Neural crest cell (in vitro differentiated cells): ENCODE measurements at regions not wholly inside any gene's neighbourhood (a gene's known extent, or its start where the extent isn't known, plus 50 kb on each side); places are given as distances from the start of the nearest gene placed in this dataset.
"Not testable (repeated sequence)": the region's sequence is repeated elsewhere in the genome, so short reads cannot be mapped to it uniquely, and the experiment has no call there.

Source experiments
- DNase-seq: peaks from one replicate; pipeline ENCODE4 v3.0.0; 2021; ENCODE audit warnings: low read depth, mixed read lengths, low spot score
- H3K27ac Mint-ChIP-seq: one replicate; pipeline ENCODE4 v1.8.0; 2021; ENCODE audit warnings: mild to moderate bottlenecking, mixed read lengths; ENCODE audit not compliant: unreplicated experiment
- H3K27me3 Mint-ChIP-seq: 2 replicates; pipeline ENCODE4 v1.8.0; 2021; ENCODE audit warnings: low read depth, mild to moderate bottlenecking, mixed read lengths
- H3K36me3 Mint-ChIP-seq: 2 replicates; pipeline ENCODE4 v1.8.0; 2021; ENCODE audit warnings: low read depth, mild to moderate bottlenecking, mixed read lengths
- H3K4me1 Mint-ChIP-seq: 2 replicates; pipeline ENCODE4 v1.8.0; 2021; ENCODE audit warnings: mixed read lengths
- H3K4me3 Mint-ChIP-seq: one replicate; pipeline ENCODE4 v1.8.0; 2021; ENCODE audit warnings: mild to moderate bottlenecking, mixed read lengths
- H3K9me3 Mint-ChIP-seq: 2 replicates; pipeline ENCODE4 v1.8.0; 2021; ENCODE audit warnings: mixed read lengths
- TF ChIP-seq, protein P1 (sequence below): fragments of 200-600 bp; sonication (generic); conservative IDR thresholded peaks from 2 replicates; pipeline ENCODE4 v1.5.0; 2021; ENCODE audit warnings: antibody characterized with exemption, mild to moderate bottlenecking

DNA sequence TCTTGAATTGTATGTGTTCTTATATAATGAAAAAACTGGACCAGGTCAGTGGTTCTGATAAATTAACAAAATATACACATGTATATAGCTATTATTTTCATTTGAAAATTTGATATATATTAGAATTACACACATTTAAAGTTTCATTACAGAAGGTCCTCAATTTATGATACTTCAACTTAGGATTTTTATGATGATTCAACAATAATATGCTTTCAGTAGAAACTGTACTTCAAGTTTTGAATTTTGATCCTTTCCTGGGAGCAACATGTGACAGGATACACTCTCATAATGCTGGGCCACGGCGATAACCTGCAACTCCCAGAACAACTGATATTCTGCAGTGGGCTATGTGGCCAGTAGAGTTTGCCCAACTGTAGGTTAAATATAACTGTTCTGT, 344.7 kb downstream of the TAF11L14 start:
- Mint-ChIP-seq H3K27ac (no peak overlapping the region), H3K4me3 (no peak overlapping the region), H3K4me1 (no peaks in the 10 kb centered on the region), H3K27me3 (no peaks in the 10 kb centered on the region), H3K36me3 (no peaks in the 10 kb centered on the region), H3K9me3 (no peaks in the 10 kb centered on the region)
- no peak for DNase-seq
- TF ChIP-seq, protein P1, sequence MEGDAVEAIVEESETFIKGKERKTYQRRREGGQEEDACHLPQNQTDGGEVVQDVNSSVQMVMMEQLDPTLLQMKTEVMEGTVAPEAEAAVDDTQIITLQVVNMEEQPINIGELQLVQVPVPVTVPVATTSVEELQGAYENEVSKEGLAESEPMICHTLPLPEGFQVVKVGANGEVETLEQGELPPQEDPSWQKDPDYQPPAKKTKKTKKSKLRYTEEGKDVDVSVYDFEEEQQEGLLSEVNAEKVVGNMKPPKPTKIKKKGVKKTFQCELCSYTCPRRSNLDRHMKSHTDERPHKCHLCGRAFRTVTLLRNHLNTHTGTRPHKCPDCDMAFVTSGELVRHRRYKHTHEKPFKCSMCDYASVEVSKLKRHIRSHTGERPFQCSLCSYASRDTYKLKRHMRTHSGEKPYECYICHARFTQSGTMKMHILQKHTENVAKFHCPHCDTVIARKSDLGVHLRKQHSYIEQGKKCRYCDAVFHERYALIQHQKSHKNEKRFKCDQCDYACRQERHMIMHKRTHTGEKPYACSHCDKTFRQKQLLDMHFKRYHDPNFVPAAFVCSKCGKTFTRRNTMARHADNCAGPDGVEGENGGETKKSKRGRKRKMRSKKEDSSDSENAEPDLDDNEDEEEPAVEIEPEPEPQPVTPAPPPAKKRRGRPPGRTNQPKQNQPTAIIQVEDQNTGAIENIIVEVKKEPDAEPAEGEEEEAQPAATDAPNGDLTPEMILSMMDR = no peak

DNA sequence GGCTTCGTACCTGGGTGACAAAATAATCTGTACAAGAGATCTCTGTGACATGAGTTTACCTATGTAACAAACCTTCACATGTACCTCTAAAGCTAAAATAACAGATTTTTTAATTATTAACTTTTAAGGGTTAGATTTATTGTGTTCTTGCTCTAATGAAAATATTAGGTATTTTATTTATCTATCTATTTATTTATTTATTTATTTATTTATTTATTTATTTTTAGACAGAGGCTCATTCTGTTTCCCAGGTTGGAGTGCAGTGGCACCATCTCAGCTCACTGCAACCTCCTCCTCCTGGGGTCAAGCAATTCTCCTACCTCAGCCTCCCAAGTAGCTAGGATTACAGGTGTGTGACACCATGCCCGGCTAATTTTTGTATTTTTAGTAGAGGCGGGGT, 348.4 kb downstream of the TAF11L14 start:
- not testable (repeated sequence) for H3K4me1 Mint-ChIP-seq, H3K27me3 Mint-ChIP-seq, H3K9me3 Mint-ChIP-seq, H3K4me3 Mint-ChIP-seq, H3K36me3 Mint-ChIP-seq, H3K27ac Mint-ChIP-seq, DNase-seq

- no peak overlapping the region for H3K27ac Mint-ChIP-seq
- no peaks in the 10 kb centered on the region for H3K36me3 Mint-ChIP-seq
- H3K27me3 Mint-ChIP-seq = no peaks in the 10 kb centered on the region
- TF ChIP-seq, protein P1 = no peak
- peaks cover 4% of the 10 kb centered on the region for H3K4me1 Mint-ChIP-seq
- H3K9me3 Mint-ChIP-seq = no peaks in the 10 kb centered on the region
- no peak overlapping the region for H3K4me3 Mint-ChIP-seq
- DNase-seq = no peak
Observed at GRCh38 chr5:17989036-17989435, 354.8 kb downstream of the TAF11L14 start.

- Mint-ChIP-seq H3K36me3 (no peaks in the 10 kb centered on the region), H3K27me3 (no peaks in the 10 kb centered on the region), H3K4me3 (no peak overlapping the region), H3K27ac (no peak overlapping the region), H3K9me3 (no peaks in the 10 kb centered on the region), H3K4me1 (peaks cover 4% of the 10 kb centered on the region)
- TF ChIP-seq, protein P1 = no peak
- DNase-seq = no peak
Observed at GRCh38 chr5:17989567-17990563, 355.6 kb downstream of the TAF11L14 start.

- Mint-ChIP-seq H3K9me3 (no peaks in the 10 kb centered on the region), H3K36me3 (no peaks in the 10 kb centered on the region), H3K27ac (no peak overlapping the region), H3K27me3 (no peaks in the 10 kb centered on the region), H3K4me3 (no peak overlapping the region), H3K4me1 (peaks cover 4% of the 10 kb centered on the region)
- TF ChIP-seq, protein P1 = no peak
- no peak for DNase-seq
Observed at GRCh38 chr5:17991775-17992174, 357.5 kb downstream of the TAF11L14 start.

DNA sequence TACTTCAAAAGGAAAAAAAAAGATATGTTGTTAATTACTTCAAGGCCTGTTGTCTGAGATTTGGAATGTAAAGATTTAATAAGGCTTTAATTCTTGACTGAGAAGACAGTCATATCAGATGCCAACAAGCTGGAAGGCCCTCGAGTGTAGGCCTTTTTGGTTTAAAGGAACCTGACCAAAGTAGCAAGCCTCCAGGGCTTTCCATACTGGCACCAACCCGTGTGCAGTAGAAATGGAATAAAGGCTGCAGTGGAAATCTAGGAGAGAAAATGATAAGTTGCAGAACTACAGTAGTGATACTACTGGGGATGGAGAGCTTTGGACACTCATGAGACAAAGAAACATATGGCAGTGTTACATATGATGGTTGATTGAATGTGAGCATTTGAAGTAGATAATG, 358.0 kb downstream of the TAF11L14 start:
- Mint-ChIP-seq H3K9me3 (no peaks in the 10 kb centered on the region), H3K4me1 (peaks cover 4% of the 10 kb centered on the region), H3K27ac (peak overlapping the region; percentile 62), H3K36me3 (no peaks in the 10 kb centered on the region), H3K27me3 (no peaks in the 10 kb centered on the region), H3K4me3 (no peak overlapping the region)
- TF ChIP-seq, protein P1 = no peak
- DNase-seq = no peak
